ENCODE measurements at regions not wholly inside any gene's neighbourhood (a gene's known extent, or its start where the extent isn't known, plus 50 kb on each side); places are given as distances from the start of the nearest gene placed in this dataset.

DNA sequence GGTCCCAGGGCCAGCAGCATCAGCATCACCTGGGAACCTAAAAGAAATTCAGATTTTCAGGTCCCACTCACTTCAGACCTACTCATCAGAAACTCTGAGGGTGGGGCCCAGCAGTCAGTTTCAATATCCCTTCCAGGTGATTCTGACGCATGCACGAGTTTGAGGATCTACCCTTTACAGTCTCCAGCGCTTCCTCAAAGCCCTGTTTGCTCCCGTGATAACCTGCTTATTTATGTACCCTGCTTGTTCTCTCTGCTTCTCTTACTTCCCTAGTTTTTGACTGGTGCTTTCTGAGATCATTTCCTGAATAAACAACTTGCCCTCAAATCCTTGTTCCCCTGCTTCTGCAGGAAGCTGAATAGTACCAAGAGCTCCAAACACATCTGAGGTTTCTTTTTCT, 245.3 kb downstream of the ZNF621 start:
- no peak overlapping the region for H3K9ac ChIP-seq (replicated peaks in 1 of 4; ENCODE audit: extremely low read depth in 1 of 4, low read depth in 3 of 4, low read length in 3 of 4)
- TF ChIP-seq RBBP5 (IDR thresholded peaks at IDR 0.05; ENCODE audit: borderline replicate concordance, low read depth, low read length), result no peak
- TF ChIP-seq TCF12 (IDR thresholded peaks at IDR 0.05; ENCODE audit: low read depth, low read length), result no peak
- no peak for TF ChIP-seq CTBP2 (IDR thresholded peaks at IDR 0.05; ENCODE audit: borderline replicate concordance, insufficient read depth, insufficient read length, low read length)
- H3K79me2 ChIP-seq (ENCODE audit: control insufficient read depth in 1 of 2, insufficient read depth in 2 of 2, low read length in 2 of 2), result no peaks in the 10 kb centered on the region
- CTCF ChIA-PET (ENCODE audit: partially characterized antibody), result interaction anchor here (0.6 kb wide), 1 partner anchor 937 kb away, joined by 4 read pairs; no protein-coding TSS in a partner anchor
- FAIRE-seq (no peak), DNase-seq (ENCODE audit: low read depth in 1 of 2, low spot score in 2 of 2) (no peak)
- no peak overlapping the region for H2BK20ac ChIP-seq (ENCODE audit: low read length)
- no peak overlapping the region for H4K8ac ChIP-seq (ENCODE audit: extremely low read depth, insufficient read depth, low read length)
- no peaks in the 10 kb centered on the region for H3K36me3 ChIP-seq (ENCODE audit: control insufficient read depth in 2 of 4, insufficient read depth in 4 of 4, low read length in 3 of 4)
- H2AFZ ChIP-seq (ENCODE audit: low read length), result no peak overlapping the region
- H2BK12ac ChIP-seq (ENCODE audit: low read depth, low read length), result no peak overlapping the region
- no peaks in the 10 kb centered on the region for H4K20me1 ChIP-seq (replicated peaks in 1 of 2; ENCODE audit: control insufficient read depth in 1 of 2, insufficient read depth in 2 of 2, low read length in 2 of 2)
- no peaks in the 10 kb centered on the region for H3K4me1 ChIP-seq (replicated peaks in 1 of 4; ENCODE audit: control insufficient read depth in 3 of 4, insufficient read depth in 4 of 4, low read length in 3 of 4)
- POLR2A ChIA-PET (ENCODE audit: partially characterized antibody), result no interaction called here
- H3K14ac ChIP-seq (ENCODE audit: insufficient read length), result no peak overlapping the region
- H2BK5ac ChIP-seq (ENCODE audit: low read depth, low read length), result no peak overlapping the region
- no peak overlapping the region for H2AK5ac ChIP-seq (ENCODE audit: low read depth, low read length)
- H2BK120ac ChIP-seq (replicated peaks; ENCODE audit: low read depth, low read length), result no peak overlapping the region
- no peak overlapping the region for H3K23ac ChIP-seq (ENCODE audit: insufficient read length)
- H3K56ac ChIP-seq (replicated peaks; ENCODE audit: insufficient read length, low read depth, low read length), result no peak overlapping the region
- H3K23me2 ChIP-seq (ENCODE audit: low read depth, low read length), result no peaks in the 10 kb centered on the region
- no peaks in the 10 kb centered on the region for H3K27me3 ChIP-seq (replicated peaks in 1 of 4; ENCODE audit: control insufficient read depth in 3 of 4, extremely low read depth in 1 of 4, insufficient read depth in 3 of 4, low read length in 3 of 4)
- H4K5ac ChIP-seq (ENCODE audit: insufficient read length, low read depth, low read length), result no peak overlapping the region
- WGBS, 2 experiments (ENCODE audit: extremely low coverage in 1 of 2, insufficient coverage in 1 of 2, insufficient read length in 1 of 2, insufficient replicate concordance in 2 of 2, low coverage in 1 of 2, low lambda C conversion rate in 2 of 2, missing lambda C conversion rate in 1 of 2), result 87% methylated on average over 4 of the region's 4 CpGs; no CpG with 5 or more reads in 1 of the 2 experiments
- H3K9me3 ChIP-seq (ENCODE audit: insufficient read depth in 2 of 2, low read depth in 1 of 2, low read length in 1 of 2), result no peaks in the 10 kb centered on the region
- H3K18ac ChIP-seq (ENCODE audit: extremely low read depth, low read length), result no peak overlapping the region
- no peak overlapping the region for H2BK15ac ChIP-seq (ENCODE audit: low read length)
- H4K91ac ChIP-seq (replicated peaks; ENCODE audit: insufficient read length, low read length), result no peak overlapping the region
- no peak overlapping the region for H3K4me3 ChIP-seq (ENCODE audit: extremely low read depth in 1 of 4, insufficient read depth in 2 of 4, low read depth in 3 of 4, low read length in 4 of 4)
- no peak overlapping the region for H3K4ac ChIP-seq (replicated peaks; ENCODE audit: insufficient read length, low read depth, low read length)
- no peak overlapping the region for H3K27ac ChIP-seq (ENCODE audit: low read depth, low read length)
- H3K4me2 ChIP-seq (ENCODE audit: insufficient read depth in 1 of 2, low read depth in 2 of 2, low read length in 2 of 2), result no peak overlapping the region
- H3K79me1 ChIP-seq (ENCODE audit: low read depth, low read length), result no peaks in the 10 kb centered on the region
